ENCODE measurements at regions not wholly inside any gene's neighbourhood (a gene's known extent, or its start where the extent isn't known, plus 50 kb on each side); places are given as distances from the start of the nearest gene placed in this dataset.

GRCh38 chr2:138948070-138948539 is 167.9 kb upstream of the NXPH2 start:
- Histone ChIP-seq H3K4me3 (ENCODE audit: low read length) (no peak overlapping the region), H2AFZ (ENCODE audit: low read depth, low read length) (no peak overlapping the region), H3K27me3 (ENCODE audit: low read depth, low read length) (no peaks in the 10 kb centered on the region), H3K36me3 (replicated peaks; ENCODE audit: low read depth, low read length) (no peaks in the 10 kb centered on the region), H3K79me2 (ENCODE audit: low read length) (no peaks in the 10 kb centered on the region), H3K9me3 (ENCODE audit: insufficient read depth, low read length) (no peaks in the 10 kb centered on the region), H3K4me1 (ENCODE audit: low read length) (peaks cover 7% of the 10 kb centered on the region; the same call in 1 of the 2 replicates), H3K9ac (ENCODE audit: low read length) (no peak overlapping the region), H4K20me1 (ENCODE audit: insufficient read depth, low read length) (no peaks in the 10 kb centered on the region), H3K4me2 (ENCODE audit: low read length) (no peak overlapping the region), H3K27ac (ENCODE audit: low read length) (no peak overlapping the region)
- TF ChIP-seq EZH2phosphoT487 (IDR thresholded peaks at IDR 0.05; ENCODE audit: low read depth) (no peak), CTCF (IDR thresholded peaks at IDR 0.05; ENCODE audit: low read depth, low read length) (no peak)

- Histone ChIP-seq H3K9ac (ENCODE audit: low read length) (no peak overlapping the region), H3K4me1 (ENCODE audit: low read length) (peaks cover 7% of the 10 kb centered on the region; the same call in 1 of the 2 replicates), H3K4me3 (ENCODE audit: low read length) (no peak overlapping the region), H4K20me1 (ENCODE audit: insufficient read depth, low read length) (no peaks in the 10 kb centered on the region), H3K27ac (ENCODE audit: low read length) (no peak overlapping the region), H3K36me3 (replicated peaks; ENCODE audit: low read depth, low read length) (no peaks in the 10 kb centered on the region), H3K27me3 (ENCODE audit: low read depth, low read length) (no peaks in the 10 kb centered on the region), H3K4me2 (ENCODE audit: low read length) (no peak overlapping the region), H3K79me2 (ENCODE audit: low read length) (no peaks in the 10 kb centered on the region), H3K9me3 (ENCODE audit: insufficient read depth, low read length) (no peaks in the 10 kb centered on the region), H2AFZ (ENCODE audit: low read depth, low read length) (no peak overlapping the region)
- no peak for TF ChIP-seq CTCF (IDR thresholded peaks at IDR 0.05; ENCODE audit: low read depth, low read length)
- TF ChIP-seq EZH2phosphoT487 (IDR thresholded peaks at IDR 0.05; ENCODE audit: low read depth): no peak
Measured at GRCh38 chr2:138943470-138943869, 163.3 kb upstream of the NXPH2 start.

- no peak overlapping the region for H2AFZ ChIP-seq (ENCODE audit: low read depth, low read length)
- no peaks in the 10 kb centered on the region for H3K36me3 ChIP-seq (replicated peaks; ENCODE audit: low read depth, low read length)
- H4K20me1 ChIP-seq (ENCODE audit: insufficient read depth, low read length): no peaks in the 10 kb centered on the region
- H3K79me2 ChIP-seq (ENCODE audit: low read length): no peaks in the 10 kb centered on the region
- TF ChIP-seq CTCF (IDR thresholded peaks at IDR 0.05; ENCODE audit: low read depth, low read length) (no peak), EZH2phosphoT487 (IDR thresholded peaks at IDR 0.05; ENCODE audit: low read depth) (no peak)
- no peaks in the 10 kb centered on the region for H3K9me3 ChIP-seq (ENCODE audit: insufficient read depth, low read length)
- no peak overlapping the region for H3K4me3 ChIP-seq (ENCODE audit: low read length)
- H3K4me2 ChIP-seq (ENCODE audit: low read length): no peak overlapping the region
- no peaks in the 10 kb centered on the region for H3K27me3 ChIP-seq (ENCODE audit: low read depth, low read length)
- H3K27ac ChIP-seq (ENCODE audit: low read length): no peak overlapping the region
- no peak overlapping the region for H3K9ac ChIP-seq (ENCODE audit: low read length)
- H3K4me1 ChIP-seq (ENCODE audit: low read length): no peaks in the 10 kb centered on the region
Measured at GRCh38 chr2:138942466-138942865, 162.3 kb upstream of the NXPH2 start.

GRCh38 chr2:138931284-138932256 is 151.4 kb upstream of the NXPH2 start:
- no peak overlapping the region for H3K4me3 ChIP-seq (ENCODE audit: low read length)
- H3K4me2 ChIP-seq (ENCODE audit: low read length): no peak overlapping the region
- TF ChIP-seq CTCF (IDR thresholded peaks at IDR 0.05; ENCODE audit: low read depth, low read length): no peak
- no peak for TF ChIP-seq EZH2phosphoT487 (IDR thresholded peaks at IDR 0.05; ENCODE audit: low read depth)
- H3K79me2 ChIP-seq (ENCODE audit: low read length): no peaks in the 10 kb centered on the region
- H3K9me3 ChIP-seq (ENCODE audit: insufficient read depth, low read length): peaks cover 3% of the 10 kb centered on the region; the same call in 1 of the 2 replicates
- no peak overlapping the region for H3K9ac ChIP-seq (ENCODE audit: low read length)
- peaks cover 8% of the 10 kb centered on the region for H3K4me1 ChIP-seq (ENCODE audit: low read length)
- no peaks in the 10 kb centered on the region for H4K20me1 ChIP-seq (ENCODE audit: insufficient read depth, low read length)
- H3K27me3 ChIP-seq (ENCODE audit: low read depth, low read length): no peaks in the 10 kb centered on the region
- H3K36me3 ChIP-seq (replicated peaks; ENCODE audit: low read depth, low read length): peaks cover 8% of the 10 kb centered on the region
- no peak overlapping the region for H2AFZ ChIP-seq (ENCODE audit: low read depth, low read length)
- no peak overlapping the region for H3K27ac ChIP-seq (ENCODE audit: low read length)

Measured in OCI-LY3 (cell line).